ENCODE measurements at regions not wholly inside any gene's neighbourhood (a gene's known extent, or its start where the extent isn't known, plus 50 kb on each side); places are given as distances from the start of the nearest gene placed in this dataset.

DNA sequence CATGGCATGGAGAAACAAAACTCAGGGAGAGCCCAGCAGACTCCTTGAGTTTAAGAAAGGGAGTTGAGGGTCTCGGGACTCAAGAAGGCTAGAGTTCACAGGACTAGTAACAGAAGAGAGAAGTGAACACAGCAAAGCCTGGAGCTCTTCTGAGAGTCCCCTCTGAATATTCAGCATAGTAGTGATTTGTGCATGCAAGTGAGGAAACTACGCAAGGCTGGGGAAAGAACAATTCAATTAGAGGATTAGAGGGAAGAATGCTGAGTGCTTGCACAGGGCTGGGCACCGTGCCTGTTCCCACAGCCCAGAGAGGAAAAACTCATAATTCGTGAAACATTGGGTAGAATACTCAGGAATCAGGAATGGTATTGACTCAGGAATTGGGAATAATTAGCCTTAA lies 540.0 kb upstream of the SALL1 start:
- no peak for DNase-seq (ENCODE audit: missing footprints)
- intact Hi-C loops (cut with DNase I), result no loop called here
- no peak for ATAC-seq

DNA sequence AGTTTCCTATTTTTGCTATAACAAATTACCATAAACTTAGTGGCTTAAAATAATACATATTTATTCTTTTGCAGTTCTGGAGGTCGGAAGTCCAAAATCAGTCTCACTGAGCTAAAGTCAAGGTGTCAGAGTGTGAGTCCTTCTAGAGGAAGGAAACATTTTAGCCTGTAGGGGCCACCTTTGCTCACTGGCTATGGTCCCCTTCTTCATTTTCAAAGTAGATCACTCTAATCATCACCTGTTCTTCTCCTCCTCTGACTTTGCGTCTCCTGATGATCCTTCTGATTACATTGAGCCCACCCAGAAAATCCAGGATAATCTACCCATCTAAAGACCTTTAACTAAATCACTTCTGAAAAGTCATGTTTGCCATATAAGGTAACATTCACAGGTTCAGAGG lies 534.4 kb upstream of the SALL1 start:
- ATAC-seq (no peak), DNase-seq (ENCODE audit: missing footprints) (no peak)
- intact Hi-C loops (cut with DNase I), result no loop called here

DNA sequence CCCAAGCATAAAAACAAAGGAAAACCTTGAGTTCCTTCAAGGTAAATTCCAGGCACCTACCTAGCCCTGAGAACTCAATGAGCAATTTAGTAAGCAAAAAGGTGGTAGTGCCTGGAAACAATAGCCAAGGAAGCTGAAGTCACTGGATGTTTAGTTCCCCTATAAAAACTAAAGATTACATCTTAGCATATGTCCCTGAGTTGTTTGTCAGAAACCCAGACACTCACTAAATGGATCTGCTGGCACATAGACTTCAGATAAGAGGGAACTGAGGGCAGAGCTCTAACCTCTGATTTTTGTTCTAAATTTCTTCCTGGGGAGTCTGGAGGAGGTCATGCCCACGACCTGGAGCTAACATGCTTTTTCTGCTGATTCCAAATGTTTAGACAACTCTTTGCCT lies 532.8 kb upstream of the SALL1 start:
- ATAC-seq (no peak), DNase-seq (ENCODE audit: missing footprints) (no peak)
- intact Hi-C loops (cut with DNase I), result no loop called here

DNA sequence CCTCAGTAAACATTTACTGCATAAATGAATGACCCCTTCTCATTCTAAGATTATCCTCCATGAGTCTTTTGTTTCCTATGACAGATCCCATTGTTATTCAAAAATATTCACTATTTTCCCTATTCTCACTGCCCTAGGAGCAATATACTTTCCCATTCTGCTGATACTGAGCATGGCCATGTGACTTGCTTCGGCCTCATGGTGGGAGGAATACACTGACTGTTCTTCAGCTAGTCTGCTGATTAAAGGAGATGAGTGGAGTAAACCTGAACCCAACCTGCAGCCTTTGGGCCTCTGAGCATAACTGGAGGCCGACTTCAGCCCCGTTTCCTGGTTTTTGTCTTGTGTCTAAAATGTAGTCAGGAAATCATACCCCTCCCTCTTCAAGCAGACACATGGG lies 531.8 kb upstream of the SALL1 start:
- intact Hi-C loops (cut with DNase I), result no loop called here
- no peak for ATAC-seq
- DNase-seq (ENCODE audit: missing footprints), result no peak

DNA sequence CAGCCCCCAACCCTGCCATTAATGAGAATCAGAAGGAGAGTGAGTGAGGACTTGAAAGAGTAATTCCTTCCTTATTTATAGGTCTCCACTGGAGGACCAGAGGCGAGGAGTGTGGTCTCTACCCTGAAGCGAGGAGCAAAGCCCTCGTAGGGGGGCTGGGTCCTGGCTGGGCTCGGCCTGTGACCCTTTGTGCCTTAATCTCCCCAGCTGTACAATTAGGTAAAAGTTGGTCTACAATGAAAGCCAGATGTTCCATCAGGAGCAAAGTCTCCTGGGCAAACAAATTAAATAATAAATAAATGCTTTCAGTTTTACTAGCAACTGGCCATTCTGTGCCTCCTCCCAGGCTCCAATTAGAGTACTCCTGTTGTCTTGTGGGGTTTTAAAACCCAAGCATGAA lies 523.5 kb upstream of the SALL1 start:
- intact Hi-C loops (cut with DNase I), result no loop called here
- DNase-seq (ENCODE audit: missing footprints), result no peak
- no peak for ATAC-seq

DNA sequence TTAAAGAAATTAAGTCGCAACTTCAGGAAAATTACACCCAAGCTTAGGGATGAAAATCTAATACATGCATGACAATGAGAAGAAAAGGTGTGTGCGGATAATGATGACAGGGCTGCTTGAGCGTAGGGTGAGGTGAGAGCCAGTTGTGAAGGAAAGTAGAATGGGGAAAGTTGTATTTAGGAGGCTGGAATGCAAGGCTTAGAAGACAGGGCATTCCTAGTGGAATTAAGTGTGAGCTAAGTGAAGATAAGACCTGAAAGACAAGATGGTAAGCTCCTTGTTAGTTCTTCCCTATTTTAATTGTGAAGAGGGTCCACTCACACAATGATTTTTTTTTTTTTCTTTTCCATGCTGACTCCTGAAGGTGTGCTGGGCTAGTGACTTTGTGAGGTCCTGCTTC lies 519.5 kb upstream of the SALL1 start:
- DNase-seq (ENCODE audit: missing footprints), result no peak
- no peak for ATAC-seq
- intact Hi-C loops (cut with DNase I), result no loop called here

DNA sequence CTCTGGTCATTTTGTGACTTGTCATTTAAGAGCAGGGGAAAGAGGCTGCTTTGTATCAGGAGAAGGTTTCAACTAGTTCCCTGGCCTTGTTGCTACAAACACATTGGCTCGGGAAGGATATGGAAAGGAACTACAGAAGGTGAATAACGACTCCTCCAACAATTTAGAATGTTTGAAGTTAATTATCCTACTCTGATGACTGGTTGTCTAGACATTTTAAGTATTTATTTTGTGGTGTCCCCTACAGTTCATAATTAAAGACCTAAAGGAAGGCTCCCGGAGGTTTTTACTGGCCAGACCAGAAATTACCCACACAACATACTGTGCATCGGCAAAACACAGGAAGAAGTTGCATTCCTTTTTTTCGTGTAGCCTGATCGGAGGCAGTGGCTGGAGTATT lies 515.8 kb upstream of the SALL1 start:
- ATAC-seq, result no peak
- intact Hi-C loops (cut with DNase I), result no loop called here
- no peak for DNase-seq (ENCODE audit: missing footprints)

DNA sequence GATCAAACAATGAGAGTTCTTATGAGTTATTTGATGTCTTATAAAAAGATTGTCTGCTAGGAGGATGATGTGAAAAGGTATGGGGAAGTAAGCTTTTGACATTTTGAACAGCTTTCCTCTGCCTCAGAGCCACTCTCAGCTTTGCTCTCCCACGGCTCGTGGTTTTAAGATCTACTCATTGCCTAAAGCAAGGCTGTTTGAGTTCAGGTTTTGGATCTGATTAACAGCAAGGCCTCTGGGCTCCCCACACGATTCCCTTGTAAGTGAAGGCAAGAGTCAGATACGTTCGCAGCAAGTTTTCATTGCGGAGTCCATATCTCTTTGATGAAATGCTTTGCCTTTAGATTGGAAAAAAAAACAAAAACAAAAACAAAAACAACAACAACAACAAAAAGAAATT lies 515.0 kb upstream of the SALL1 start:
- intact Hi-C loops (cut with DNase I), result no loop called here
- ATAC-seq (no peak), DNase-seq (ENCODE audit: missing footprints) (no peak)

DNA sequence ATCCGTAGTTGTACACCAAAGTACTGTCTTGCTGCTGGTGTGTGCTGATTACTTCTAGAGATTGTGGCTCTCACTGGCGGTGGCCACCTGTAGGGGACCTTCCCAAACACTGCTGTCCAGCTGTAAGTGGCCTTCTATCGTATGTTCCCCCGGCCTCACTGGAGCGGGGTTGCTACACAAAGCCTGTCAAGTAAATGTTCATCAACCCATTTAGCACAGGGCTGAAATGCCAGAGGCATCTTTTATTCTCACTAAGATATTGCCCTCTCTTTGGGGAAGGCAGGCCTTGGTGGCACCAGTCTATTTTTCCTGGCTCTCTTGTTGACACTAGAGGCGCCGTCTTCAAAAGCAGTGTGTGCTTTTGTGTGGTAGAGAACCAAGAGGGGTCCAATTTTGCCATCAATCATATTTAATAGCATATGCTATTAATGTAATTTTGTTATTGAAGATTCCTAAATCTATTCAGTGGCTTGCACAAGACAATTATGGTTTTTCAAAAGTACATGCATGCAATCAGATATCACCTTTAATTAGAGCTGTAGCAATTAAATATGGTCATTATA lies 514.4 kb upstream of the SALL1 start:
- ATAC-seq (no peak), DNase-seq (ENCODE audit: missing footprints) (peak; percentile 30)
- intact Hi-C loops (cut with DNase I), result no loop called here

DNA sequence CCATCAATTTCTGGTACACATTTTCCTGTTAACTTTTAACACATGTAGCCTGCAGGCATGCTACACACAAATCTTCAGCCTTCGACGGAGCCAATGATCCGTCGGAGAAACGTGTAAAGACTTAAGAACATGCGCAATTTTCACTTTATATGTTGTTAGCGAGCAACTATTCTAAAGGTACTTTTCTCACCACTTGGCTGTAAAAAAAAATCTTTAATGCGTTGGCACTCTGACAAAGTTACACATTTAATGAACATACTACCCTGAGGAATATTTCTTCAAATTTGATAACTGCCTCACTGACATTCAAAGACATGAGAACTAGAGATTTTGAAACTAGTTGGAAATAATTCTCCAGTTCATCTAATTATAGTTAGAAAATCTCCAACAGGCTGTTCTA lies 507.5 kb upstream of the SALL1 start:
- no peak for ATAC-seq
- DNase-seq (ENCODE audit: missing footprints), result no peak
- intact Hi-C loops (cut with DNase I), result no loop called here

DNA sequence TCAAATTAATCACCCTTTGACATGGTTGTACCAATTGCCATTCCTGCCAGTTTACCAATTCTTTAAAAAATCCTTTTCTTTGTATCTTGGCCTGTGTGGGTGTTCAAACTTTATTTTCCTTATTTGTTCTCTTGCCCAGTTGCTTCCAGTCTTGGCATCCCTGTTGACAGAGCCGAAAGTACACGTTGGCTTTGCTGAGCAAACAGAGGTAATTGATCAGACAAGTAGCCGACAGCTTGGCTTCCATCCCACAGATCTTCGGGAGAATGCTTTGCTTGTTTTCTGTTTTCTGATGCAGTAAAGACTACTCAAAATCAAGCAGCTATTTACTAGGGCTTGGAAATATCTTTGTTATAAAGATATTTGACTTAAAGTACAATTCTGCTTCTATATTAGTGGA lies 506.8 kb upstream of the SALL1 start:
- no peak for ATAC-seq
- DNase-seq (ENCODE audit: missing footprints), result no peak
- intact Hi-C loops (cut with DNase I), result no loop called here

DNA sequence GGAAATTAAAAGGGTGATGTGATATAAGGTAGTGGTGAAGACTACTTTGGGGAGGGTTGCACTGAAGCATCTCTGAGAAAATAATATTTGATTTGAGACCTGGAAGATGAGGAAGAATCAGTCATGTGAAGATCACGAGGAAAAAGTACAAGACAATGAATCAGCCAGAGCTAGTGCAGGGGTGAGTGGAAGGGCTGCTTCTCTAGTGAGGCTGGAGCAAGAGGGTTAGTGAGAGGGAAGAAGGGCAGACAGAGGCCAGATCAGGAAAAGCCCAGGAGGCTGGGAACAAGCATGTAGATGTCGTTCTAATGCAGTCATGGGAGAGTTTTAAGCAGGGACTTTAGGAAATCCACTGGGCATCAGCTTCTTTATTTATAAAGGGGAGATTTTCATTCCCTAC lies 504.2 kb upstream of the SALL1 start:
- DNase-seq (ENCODE audit: missing footprints), result no peak
- ATAC-seq, result no peak
- intact Hi-C loops (cut with DNase I), result no loop called here

DNA sequence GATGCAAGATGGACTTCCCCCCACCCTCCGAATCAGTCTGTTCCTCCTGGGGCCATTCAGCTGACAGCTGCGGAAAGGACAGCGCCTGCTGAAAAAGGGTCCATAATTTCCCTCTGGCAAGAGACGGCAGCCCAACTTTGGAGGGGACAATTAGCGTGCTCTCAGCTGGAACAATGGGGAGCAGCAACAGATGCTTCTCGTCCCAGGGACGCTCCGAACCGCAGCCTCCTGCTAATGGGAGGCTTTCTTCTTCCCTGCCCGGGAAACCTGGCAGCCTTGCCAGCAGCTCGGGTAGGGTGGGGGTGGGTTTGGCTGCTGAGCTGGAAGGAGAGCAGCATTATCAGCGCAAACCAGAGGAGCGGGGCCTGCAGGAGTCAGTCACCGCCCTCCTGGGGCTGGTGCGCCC lies 500.0 kb upstream of the SALL1 start:
- DNase-seq (ENCODE audit: missing footprints), result no peak
- ATAC-seq, result no peak
- intact Hi-C loops (cut with DNase I), result no loop called here

DNA sequence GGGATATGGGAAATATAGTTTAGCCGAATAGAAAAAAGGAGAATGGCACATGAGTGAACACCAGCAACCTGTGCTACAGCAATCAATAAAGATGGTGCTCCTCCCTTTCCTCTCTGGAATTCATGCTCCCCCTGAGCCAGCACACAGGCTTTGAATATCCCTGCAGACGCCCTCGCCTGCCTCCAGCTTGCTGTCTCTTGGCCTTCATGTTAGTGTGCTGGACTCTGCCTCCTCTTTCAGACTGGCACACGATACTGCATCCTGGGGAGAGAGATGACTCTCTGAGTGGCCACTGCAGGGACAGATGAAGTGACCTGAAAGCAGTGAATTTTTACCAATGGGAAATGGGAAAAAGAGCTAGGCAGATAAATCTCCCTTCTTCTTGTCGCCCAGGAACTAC lies 498.6 kb upstream of the SALL1 start:
- ATAC-seq (no peak), DNase-seq (ENCODE audit: missing footprints) (no peak)
- intact Hi-C loops (cut with DNase I), result no loop called here

DNA sequence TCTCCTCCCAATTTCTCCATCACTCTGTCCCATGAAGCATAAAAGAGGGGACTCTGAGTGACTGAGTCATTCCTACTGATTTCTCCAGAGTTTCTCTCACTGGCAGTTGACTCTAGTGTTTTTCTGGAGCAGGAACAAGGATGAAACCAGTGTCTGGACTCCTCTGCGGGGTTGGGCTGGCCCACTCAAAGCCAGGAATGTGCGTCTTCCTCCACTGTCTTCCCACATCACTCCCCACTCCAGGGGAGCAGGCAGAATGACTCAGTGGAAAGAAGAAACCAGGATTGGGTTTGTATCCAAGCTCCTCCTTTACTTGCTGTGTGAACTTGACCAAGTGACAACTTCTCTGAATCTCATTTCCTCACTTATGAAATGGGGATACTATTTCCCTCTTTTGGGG lies 497.5 kb upstream of the SALL1 start:
- intact Hi-C loops (cut with DNase I), result no loop called here
- no peak for ATAC-seq
- no peak for DNase-seq (ENCODE audit: missing footprints)

DNA sequence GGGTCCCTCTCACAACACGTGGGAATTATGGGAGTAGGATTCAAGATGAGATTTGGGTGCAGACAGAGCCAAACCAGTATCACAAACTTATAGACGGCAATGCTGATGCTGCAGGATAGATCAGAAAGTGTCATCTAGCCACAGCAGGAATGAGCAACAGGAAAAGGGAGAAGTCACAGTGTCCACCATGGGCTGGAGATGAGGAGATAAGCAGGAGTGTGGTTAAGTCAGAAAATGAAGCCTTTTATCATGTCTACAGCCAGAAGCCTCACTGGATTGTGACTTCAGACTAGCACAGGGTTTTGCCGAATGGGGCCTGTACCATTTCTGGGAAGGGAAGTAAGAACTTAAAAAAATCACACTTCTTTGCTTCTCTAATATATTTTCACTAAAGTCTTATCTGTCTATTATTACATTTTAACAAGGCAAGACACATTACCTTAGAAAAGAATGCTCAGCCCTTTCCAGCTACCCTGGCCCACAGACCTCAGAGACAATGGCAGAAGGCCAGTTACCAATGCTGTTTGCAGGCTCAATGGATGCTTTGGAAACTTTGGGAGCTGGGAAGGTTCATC lies 490.2 kb upstream of the SALL1 start:
- intact Hi-C loops (cut with DNase I), result no loop called here
- no peak for ATAC-seq
- DNase-seq (ENCODE audit: missing footprints), result no peak

DNA sequence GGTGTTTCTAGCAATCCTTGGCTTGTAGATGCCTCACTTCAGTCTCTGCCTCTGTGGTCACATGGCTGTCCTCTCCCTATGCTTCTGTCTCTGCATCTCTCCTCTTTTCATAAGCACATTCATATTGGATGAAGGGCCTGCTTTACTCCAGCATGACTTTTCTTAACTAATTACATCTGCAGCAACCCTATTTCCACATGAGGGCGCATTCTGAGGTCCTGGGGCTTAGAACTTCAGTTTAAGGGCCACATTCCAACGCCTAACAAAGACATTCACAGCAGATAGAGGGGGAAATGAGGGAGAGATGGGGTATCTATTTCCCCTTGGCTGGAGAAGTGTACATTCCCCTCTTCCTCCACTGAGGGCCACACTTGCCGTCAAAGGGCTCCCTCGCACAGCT lies 489.1 kb upstream of the SALL1 start:
- intact Hi-C loops (cut with DNase I), result no loop called here
- no peak for ATAC-seq

DNA sequence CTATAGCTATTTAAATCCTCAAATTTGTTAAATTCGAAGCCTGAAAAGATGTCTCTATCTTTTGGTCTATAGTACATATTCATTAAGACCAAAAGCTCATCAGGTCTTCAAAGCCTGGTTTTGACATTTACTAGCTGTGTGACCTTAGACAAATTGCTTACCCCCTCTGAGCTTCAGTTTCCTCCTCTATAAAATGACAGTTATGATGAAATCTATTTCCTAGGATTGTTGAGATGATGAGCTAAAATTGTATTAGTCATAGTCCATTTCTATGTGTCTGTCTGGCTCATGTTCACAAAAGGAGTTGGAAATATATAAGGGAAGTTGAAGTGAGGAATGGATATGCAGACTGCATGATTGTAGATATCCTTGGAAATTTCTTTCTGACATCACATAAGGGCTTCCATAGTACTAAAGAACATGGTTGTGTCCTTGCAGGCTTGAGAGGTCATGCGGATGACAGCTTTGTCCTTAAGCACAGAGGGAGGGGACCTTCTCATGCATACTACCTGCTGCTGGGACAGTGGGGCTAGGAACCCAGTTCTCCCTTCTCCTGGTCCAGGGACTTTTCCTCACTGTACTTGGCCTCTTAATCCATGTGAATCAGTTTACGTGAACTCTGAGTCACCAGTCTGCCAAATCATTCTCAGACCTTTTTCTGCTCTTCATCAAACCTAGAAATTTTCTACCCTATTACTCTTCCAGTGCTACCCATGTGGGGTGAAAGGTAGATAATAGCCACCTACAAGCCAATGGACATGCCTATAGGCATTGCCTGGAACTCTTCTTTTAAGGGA lies 487.5 kb upstream of the SALL1 start:
- ATAC-seq, result no peak
- intact Hi-C loops (cut with DNase I), result no loop called here
- DNase-seq (ENCODE audit: missing footprints), result no peak

More for the DNA sequence above, 489.1 kb upstream of the SALL1 start:
- DNase-seq (ENCODE audit: missing footprints), result no peak

DNA sequence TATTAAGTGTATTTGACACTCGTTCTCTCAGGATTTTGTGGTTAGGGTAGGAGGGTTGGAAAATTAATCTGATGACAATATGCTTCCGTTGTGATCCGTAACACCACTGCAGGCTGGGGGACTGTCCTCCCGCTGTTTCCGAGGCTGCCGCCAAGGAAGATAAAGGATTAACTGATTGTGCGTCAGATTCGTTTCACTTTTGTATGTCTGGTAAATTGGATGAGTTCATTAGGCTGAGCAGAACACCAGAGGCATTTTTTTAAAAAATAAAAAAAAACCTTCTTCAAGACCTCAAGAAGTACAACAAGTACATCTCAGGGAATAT lies 486.7 kb upstream of the SALL1 start:
- no peak for ATAC-seq

DNA sequence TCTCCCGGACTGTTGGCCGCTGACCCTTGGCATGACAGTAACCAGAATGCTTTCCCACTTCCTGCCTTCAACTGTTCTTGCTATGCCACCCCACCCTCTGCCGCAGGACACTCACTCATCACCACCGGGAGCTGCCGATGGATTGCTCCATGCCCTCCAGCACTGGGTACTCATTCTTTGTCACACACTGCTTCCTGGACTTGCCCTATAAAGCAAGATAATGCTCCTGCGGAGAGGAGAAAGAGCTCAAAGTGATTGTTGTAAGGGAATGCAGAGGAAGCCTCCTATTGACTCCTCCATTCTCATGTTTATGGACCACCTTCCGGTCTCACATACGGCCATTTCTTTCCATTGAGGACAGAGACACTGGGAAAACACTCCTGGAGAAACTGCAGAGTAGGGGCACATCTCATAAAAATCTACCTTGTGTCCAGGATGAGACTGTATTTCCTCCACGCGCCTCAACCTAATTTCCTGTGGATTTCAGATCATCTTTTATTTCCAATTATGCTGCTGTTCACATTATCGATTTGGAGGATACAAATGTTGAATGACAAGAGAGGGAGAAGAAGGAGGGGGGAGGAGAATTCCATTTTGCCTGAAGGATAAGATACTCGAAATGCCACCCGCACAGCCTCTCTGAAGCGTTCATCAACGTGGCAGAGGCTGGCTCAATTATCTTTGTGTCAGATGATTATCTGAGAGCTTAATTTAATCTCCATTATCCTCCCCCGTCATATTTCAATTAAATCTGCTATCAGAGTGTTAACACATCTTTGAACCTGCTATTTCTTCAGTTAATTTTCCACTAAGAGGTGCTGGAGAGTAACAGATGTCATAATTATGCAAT lies 486.1 kb upstream of the SALL1 start:
- no peak for DNase-seq (ENCODE audit: missing footprints)
- no peak for ATAC-seq
- intact Hi-C loops (cut with DNase I), result no loop called here

More for the DNA sequence above, 486.7 kb upstream of the SALL1 start:
- DNase-seq (ENCODE audit: missing footprints), result no peak
- intact Hi-C loops (cut with DNase I), result no loop called here
